Activated B cell treated with CpG ODN at 0.5 μM for 24 hours (primary cell): ENCODE measurements at regions not wholly inside any gene's neighbourhood (a gene's known extent, or its start where the extent isn't known, plus 50 kb on each side); places are given as distances from the start of the nearest gene placed in this dataset.

Experiments
- ATAC-seq: fragments of 200-7000 bp; cut with Tn5 transposase; one replicate; pipeline ENCODE4 v1.10.0; 2021; ENCODE audit warnings: low read depth, mild to moderate bottlenecking, moderate library complexity
- CTCF ChIA-PET: fragments of 350-600 bp; sonication (Branson Sonifier 250); formaldehyde crosslinking; loops from one replicate; lab custom pipeline; 2021; ENCODE audit warnings: antibody characterized with exemption; lab: Charles Lee
- POLR2A ChIA-PET: fragments of 350-600 bp; sonication (Branson Sonifier 250); formaldehyde crosslinking; loops from one replicate; lab custom pipeline; 2021; ENCODE audit warnings: antibody characterized with exemption; lab: Charles Lee
- DNase-seq: peaks from one replicate; pipeline ENCODE4 v3.0.0; 2022
- H3K27ac Mint-ChIP-seq: one replicate; pipeline ENCODE4 v1.8.0; 2020; ENCODE audit warnings: mixed read lengths
- H3K27me3 Mint-ChIP-seq: one replicate; pipeline ENCODE4 v1.8.0; 2021; ENCODE audit warnings: mixed read lengths
- H3K36me3 Mint-ChIP-seq: one replicate; pipeline ENCODE4 v1.8.0; 2021; ENCODE audit warnings: low read depth, mixed read lengths
- H3K4me1 Mint-ChIP-seq: one replicate; pipeline ENCODE4 v1.8.0; 2021; ENCODE audit warnings: mixed read lengths
- H3K4me3 Mint-ChIP-seq: one replicate; pipeline ENCODE4 v1.8.0; 2020; ENCODE audit warnings: mild to moderate bottlenecking, mixed read lengths
- H3K9me3 Mint-ChIP-seq: one replicate; pipeline ENCODE4 v1.8.0; 2020; ENCODE audit warnings: mixed read lengths
- intact Hi-C: fragments of 100-400 bp; cut with micrococcal nuclease; formaldehyde crosslinking; loops from one replicate; pipeline ENCODE4 v1.15.1; 2024
- TF ChIP-seq, protein P1 (sequence below): fragments of 200-600 bp; IDR thresholded peaks from one replicate; pipeline ENCODE4 v1.8.0; 2022; ENCODE audit warnings: antibody characterized with exemption, mild to moderate bottlenecking

DNA sequence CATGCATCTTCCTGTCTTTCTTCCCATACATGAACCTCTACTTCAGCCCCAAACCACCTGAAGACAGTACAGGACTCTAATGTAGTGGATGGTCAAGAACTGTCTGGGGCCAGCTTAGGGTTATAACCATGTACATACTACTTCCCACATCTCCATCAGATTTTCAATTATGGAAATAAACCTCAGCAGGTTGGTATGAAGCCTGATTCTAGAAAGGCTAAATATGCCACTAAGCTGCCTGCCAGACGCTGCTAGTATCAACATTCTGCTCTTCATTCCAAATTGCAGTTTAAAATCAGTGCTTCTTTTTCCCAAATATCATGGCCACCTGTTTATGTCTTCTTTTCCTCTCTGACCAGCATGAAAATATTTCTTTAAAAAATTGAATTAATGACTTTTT is 99.2 kb upstream of the ID4 start:
- no peak for ATAC-seq

DNA sequence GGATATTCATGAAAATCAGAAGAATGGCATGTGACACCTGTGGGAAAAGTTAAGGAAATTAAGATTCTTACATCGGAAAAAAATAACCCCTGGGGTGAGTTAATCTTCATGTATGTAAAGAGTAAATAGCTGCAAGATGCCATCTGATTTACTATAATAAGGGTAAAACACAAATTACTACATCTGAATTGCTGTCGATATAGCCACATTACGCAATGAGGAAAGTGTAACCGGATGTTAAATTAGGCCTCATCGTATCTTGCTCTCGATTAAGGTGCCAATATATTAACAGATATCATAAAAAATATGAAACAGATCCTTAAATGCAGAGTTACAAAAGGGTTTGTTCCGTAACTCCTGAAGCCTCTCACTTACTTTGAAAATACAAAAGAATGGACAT is 87.4 kb upstream of the ID4 start:
- intact Hi-C loops: no loop called here

More for the DNA sequence above, 99.2 kb upstream of the ID4 start:
- intact Hi-C loops: no loop called here
- TF ChIP-seq, protein P1, sequence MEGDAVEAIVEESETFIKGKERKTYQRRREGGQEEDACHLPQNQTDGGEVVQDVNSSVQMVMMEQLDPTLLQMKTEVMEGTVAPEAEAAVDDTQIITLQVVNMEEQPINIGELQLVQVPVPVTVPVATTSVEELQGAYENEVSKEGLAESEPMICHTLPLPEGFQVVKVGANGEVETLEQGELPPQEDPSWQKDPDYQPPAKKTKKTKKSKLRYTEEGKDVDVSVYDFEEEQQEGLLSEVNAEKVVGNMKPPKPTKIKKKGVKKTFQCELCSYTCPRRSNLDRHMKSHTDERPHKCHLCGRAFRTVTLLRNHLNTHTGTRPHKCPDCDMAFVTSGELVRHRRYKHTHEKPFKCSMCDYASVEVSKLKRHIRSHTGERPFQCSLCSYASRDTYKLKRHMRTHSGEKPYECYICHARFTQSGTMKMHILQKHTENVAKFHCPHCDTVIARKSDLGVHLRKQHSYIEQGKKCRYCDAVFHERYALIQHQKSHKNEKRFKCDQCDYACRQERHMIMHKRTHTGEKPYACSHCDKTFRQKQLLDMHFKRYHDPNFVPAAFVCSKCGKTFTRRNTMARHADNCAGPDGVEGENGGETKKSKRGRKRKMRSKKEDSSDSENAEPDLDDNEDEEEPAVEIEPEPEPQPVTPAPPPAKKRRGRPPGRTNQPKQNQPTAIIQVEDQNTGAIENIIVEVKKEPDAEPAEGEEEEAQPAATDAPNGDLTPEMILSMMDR: no peak
- H3K27ac Mint-ChIP-seq: no peak overlapping the region
- no peaks in the 10 kb centered on the region for H3K36me3 Mint-ChIP-seq
- H3K27me3 Mint-ChIP-seq: no peaks in the 10 kb centered on the region
- ChIA-PET POLR2A (no interaction called here), CTCF (no interaction called here)
- no peaks in the 10 kb centered on the region for H3K9me3 Mint-ChIP-seq
- DNase-seq: no peak
- H3K4me1 Mint-ChIP-seq: no peaks in the 10 kb centered on the region
- H3K4me3 Mint-ChIP-seq: no peak overlapping the region

DNA sequence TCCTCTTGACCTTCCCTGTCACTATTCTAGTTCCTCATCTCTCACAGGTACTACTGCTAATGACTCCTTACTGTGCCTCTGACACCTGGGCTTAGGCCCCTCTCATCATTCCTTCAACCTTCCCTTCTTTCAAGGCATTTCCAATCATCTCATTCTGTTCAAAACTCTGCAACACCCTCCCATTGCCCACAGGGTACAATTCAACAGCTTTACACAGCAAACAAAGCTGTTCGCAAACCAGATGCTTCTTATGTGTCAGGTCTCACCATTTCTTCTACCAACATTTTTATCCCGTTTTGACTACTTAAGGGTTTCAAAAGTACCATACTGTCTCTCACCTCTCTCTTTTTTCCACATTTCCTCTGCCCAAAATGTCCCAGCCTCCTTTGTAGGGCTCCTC is 84.4 kb upstream of the ID4 start:
- H3K27ac Mint-ChIP-seq: no peak overlapping the region
- POLR2A ChIA-PET: no interaction called here
- TF ChIP-seq, protein P1: no peak

More for the DNA sequence above, 87.4 kb upstream of the ID4 start:
- ChIA-PET POLR2A (no interaction called here), CTCF (no interaction called here)
- Mint-ChIP-seq H3K27ac (no peak overlapping the region), H3K4me1 (no peaks in the 10 kb centered on the region), H3K27me3 (no peaks in the 10 kb centered on the region), H3K9me3 (no peaks in the 10 kb centered on the region), H3K36me3 (no peaks in the 10 kb centered on the region), H3K4me3 (no peak overlapping the region)
- DNase-seq (no peak), ATAC-seq (no peak)
- TF ChIP-seq, protein P1: no peak

DNA sequence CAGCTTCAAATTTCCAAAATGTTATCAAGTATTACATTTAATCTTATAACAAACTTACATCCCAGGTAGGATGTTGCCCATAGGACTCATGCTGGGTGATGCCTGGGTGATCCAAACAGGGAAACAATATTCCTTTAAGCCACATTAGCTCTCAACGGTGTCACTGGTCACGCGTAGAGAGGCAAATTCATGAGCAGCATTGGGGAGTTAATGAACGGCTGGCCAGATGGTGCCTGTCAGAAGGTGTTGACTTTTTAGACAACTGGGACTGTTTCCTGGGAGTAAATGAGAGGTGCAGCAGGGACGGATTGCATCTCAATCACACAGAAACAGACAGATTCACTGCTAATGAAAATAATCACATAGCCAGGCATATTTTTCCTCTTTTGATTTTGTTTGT is 83.3 kb upstream of the ID4 start:
- no peaks in the 10 kb centered on the region for H3K4me1 Mint-ChIP-seq
- no peak overlapping the region for H3K27ac Mint-ChIP-seq
- no peaks in the 10 kb centered on the region for H3K27me3 Mint-ChIP-seq
- no peaks in the 10 kb centered on the region for H3K36me3 Mint-ChIP-seq
- ChIA-PET POLR2A (no interaction called here), CTCF (no interaction called here)
- H3K9me3 Mint-ChIP-seq: no peaks in the 10 kb centered on the region
- ATAC-seq (no peak), DNase-seq (no peak)
- TF ChIP-seq, protein P1: no peak
- intact Hi-C loops: no loop called here
- H3K4me3 Mint-ChIP-seq: no peak overlapping the region

More for the DNA sequence above, 84.4 kb upstream of the ID4 start:
- Mint-ChIP-seq H3K36me3 (no peaks in the 10 kb centered on the region), H3K4me3 (no peak overlapping the region), H3K9me3 (no peaks in the 10 kb centered on the region), H3K4me1 (no peaks in the 10 kb centered on the region), H3K27me3 (no peaks in the 10 kb centered on the region)
- ATAC-seq (no peak), DNase-seq (no peak)
- CTCF ChIA-PET: no interaction called here
- intact Hi-C loops: no loop called here

DNA sequence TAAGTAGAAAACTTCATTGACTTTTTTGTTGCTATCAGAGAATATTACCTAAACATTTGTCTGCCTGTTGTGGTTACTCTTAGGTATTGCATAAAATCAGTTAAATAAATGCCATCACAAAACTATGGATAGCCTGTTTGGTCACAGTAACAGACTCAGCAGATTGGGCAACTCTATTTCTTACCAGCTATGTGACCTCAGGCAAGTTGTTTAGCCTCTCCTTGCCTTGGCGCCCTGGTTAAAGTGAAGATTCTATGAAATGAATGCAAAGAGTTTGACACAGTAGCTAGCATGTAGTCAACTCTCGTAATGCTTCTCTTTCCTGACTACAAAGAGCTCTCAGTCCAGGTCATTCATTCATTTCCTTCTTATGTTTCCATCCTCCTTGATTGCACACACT is 82.5 kb upstream of the ID4 start:
- no peak for DNase-seq
- POLR2A ChIA-PET: no interaction called here
- Mint-ChIP-seq H3K4me3 (no peak overlapping the region), H3K4me1 (no peaks in the 10 kb centered on the region), H3K36me3 (no peaks in the 10 kb centered on the region), H3K27ac (no peak overlapping the region), H3K27me3 (no peaks in the 10 kb centered on the region), H3K9me3 (no peaks in the 10 kb centered on the region)
- intact Hi-C loops: no loop called here
- TF ChIP-seq, protein P1: no peak
- no peak for ATAC-seq
- CTCF ChIA-PET: no interaction called here
